VCaP (cell line): ENCODE measurements at regions not wholly inside any gene's neighbourhood (a gene's known extent, or its start where the extent isn't known, plus 50 kb on each side); places are given as distances from the start of the nearest gene placed in this dataset.

Source experiments
- H3K27ac ChIP-seq: fragments of 450-650 bp; 2 replicates; pipeline ENCODE4 v1.5.1; 2017
- CTCF ChIP-seq: fragments of 450-650 bp; conservative IDR thresholded peaks from 2 replicates; pipeline ENCODE4 v1.5.1; 2017; ENCODE audit warnings: mild to moderate bottlenecking, moderate library complexity

- H3K27ac ChIP-seq: no peak overlapping the region
- no peak for TF ChIP-seq CTCF
These were observed 223.3 kb downstream of the RPS29 start for GRCh38 chr14:49362916-49363315.

GRCh38 chr14:49339130-49339529 is 247.1 kb downstream of the RPS29 start:
- TF ChIP-seq CTCF: no peak
- no peak overlapping the region for H3K27ac ChIP-seq

DNA sequence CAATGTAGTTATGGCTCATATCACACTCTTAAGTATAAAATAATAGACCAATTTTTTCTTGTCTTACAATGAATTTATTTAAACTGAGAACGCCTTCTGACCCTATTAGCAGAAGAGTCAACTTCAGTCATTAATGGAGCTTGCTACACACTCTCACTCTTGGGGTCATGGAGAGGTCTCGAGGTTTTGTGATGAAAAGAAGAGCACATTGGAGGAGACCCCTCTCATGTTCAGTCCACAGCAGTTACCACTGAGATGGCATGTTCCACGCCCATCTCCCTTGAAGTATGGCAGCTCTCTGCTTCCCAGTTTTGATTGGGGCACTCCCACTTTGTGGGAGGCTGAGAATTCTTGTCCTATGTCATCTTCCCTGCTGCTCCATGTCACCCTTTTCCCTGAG is 266.4 kb downstream of the RPS29 start:
- H3K27ac ChIP-seq: no peak overlapping the region
- no peak for TF ChIP-seq CTCF

GRCh38 chr14:49315570-49315969 is 270.6 kb downstream of the RPS29 start:
- H3K27ac ChIP-seq: no peak overlapping the region
- no peak for TF ChIP-seq CTCF

DNA sequence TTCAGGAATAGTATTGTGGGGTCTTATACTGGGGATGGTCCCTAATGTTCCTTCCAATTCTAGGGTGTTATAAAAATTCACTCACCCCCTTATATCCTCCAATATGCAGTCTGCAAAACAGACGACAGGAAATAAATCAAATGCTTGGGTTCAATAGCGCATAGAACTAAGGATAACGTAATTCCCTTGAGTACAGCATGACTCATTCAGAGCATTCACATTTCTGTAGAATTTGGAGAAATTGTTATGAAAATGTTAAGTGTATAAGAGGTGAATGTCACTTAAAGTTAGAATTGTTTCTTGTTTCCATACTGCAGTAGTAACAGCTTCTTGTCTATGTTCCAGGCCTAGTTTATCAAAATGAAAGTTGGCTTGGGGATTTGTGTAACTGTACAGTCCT is 271.4 kb downstream of the RPS29 start:
- no peak overlapping the region for H3K27ac ChIP-seq
- no peak for TF ChIP-seq CTCF

- TF ChIP-seq CTCF: no peak
- H3K27ac ChIP-seq: no peak overlapping the region
These were observed 273.1 kb downstream of the RPS29 start for GRCh38 chr14:49313108-49313507.

DNA sequence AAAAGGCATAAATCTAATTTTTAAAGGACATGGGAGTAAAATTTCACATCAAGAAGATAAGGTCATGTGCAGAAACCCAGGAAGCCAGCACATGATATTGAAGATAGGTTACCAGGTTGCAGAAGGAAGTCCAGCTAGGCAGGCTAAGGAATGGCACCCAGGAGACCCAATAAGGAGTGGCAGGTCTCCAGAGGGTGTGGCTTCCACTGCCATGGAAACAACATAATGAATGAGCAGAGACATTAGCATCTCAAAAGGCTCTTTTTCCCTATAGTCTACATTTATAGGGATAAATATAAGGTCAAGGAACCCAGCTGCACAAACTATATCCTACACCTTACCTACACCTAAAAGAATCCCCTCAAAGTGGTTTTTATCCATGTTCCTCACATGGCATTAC is 275.9 kb downstream of the RPS29 start:
- H3K27ac ChIP-seq: no peak overlapping the region
- no peak for TF ChIP-seq CTCF
